ENCODE measurements at regions not wholly inside any gene's neighbourhood (a gene's known extent, or its start where the extent isn't known, plus 50 kb on each side); places are given as distances from the start of the nearest gene placed in this dataset.

GRCh38 chr15:87746333-87746732 is 510.2 kb downstream of the NTRK3 start:
- no peak for TF ChIP-seq EZH2 (IDR thresholded peaks at IDR 0.05)
- TF ChIP-seq POLR2AphosphoS5 (IDR thresholded peaks at IDR 0.05; ENCODE audit: borderline replicate concordance, low read depth, low read length), result no peak
